Neural cell (in vitro differentiated cells): ENCODE measurements at regions not wholly inside any gene's neighbourhood (a gene's known extent, or its start where the extent isn't known, plus 50 kb on each side); places are given as distances from the start of the nearest gene placed in this dataset.

ENCODE experiments used
- H2AFZ ChIP-seq: fragments of 200-600, 300-800 bp; sonication (generic), shearing (Covaris generic); 2 replicates; pipeline ENCODE4 v1.6.0; 2014; ENCODE audit warnings: low read depth, mild to moderate bottlenecking, antibody characterized with exemption, low read length, moderate library complexity
- H3F3A ChIP-seq: fragments of 200-600 bp; shearing (Covaris generic); 2 replicates; pipeline ENCODE4 v1.6.1; 2016; ENCODE audit warnings: mild to moderate bottlenecking, moderate library complexity, mixed read lengths, antibody characterized with exemption, low read length; ENCODE audit not compliant: insufficient read depth, poor library complexity, severe bottlenecking
- H3K27ac ChIP-seq: fragments of 200-600, 300-800 bp; sonication (generic), shearing (Covaris generic); 2 replicates; pipeline ENCODE4 v1.5.1; 2014; ENCODE audit warnings: mild to moderate bottlenecking, low read length, moderate library complexity
- H3K27me3 ChIP-seq: fragments of 300-800, 200-600 bp; sonication (generic), shearing (Covaris generic); 2 replicates; pipeline ENCODE4 v1.6.0; 2014; ENCODE audit warnings: mild to moderate bottlenecking, low read depth, low read length, moderate library complexity; ENCODE audit not compliant: insufficient read depth
- H3K36me3 ChIP-seq: fragments of 300-800, 200-600 bp; sonication (generic), shearing (Covaris generic); 2 replicates; pipeline ENCODE4 v1.5.1; 2014; ENCODE audit warnings: mild to moderate bottlenecking, antibody characterized with exemption, low read length, moderate library complexity; ENCODE audit not compliant: insufficient read depth
- H3K4me2 ChIP-seq: fragments of 300-800, 200-600 bp; sonication (generic), shearing (Covaris generic); 2 replicates; pipeline ENCODE4 v1.6.0; 2014; ENCODE audit warnings: mild to moderate bottlenecking, low read length
- H3K4me3 ChIP-seq: fragments of 300-800, 200-600 bp; sonication (generic), shearing (Covaris generic); 2 replicates; pipeline ENCODE4 v1.5.1; 2014; ENCODE audit warnings: mild to moderate bottlenecking, low read length, moderate library complexity
- H3K79me2 ChIP-seq: fragments of 200-600 bp; shearing (Covaris generic); replicated peaks from 2 replicates; pipeline ENCODE4 v1.6.0; 2014; ENCODE audit warnings: mild to moderate bottlenecking, low read length, moderate library complexity; ENCODE audit not compliant: insufficient read depth
- H3K9ac ChIP-seq: fragments of 300-800, 200-600 bp; sonication (generic), shearing (Covaris generic); 2 replicates; pipeline ENCODE4 v1.6.1; 2016; ENCODE audit warnings: mild to moderate bottlenecking, low read length, mixed read lengths
- H3K9me2 ChIP-seq: fragments of 200-600 bp; shearing (Covaris generic); 2 replicates; pipeline ENCODE4 v1.6.1; 2016; ENCODE audit warnings: mild to moderate bottlenecking, low read length, mixed read lengths; ENCODE audit not compliant: insufficient read depth
- H3K9me3 ChIP-seq: fragments of 200-600, 300-800 bp; sonication (generic), shearing (Covaris generic); 2 replicates; pipeline ENCODE4 v1.6.1; 2016; ENCODE audit warnings: mild to moderate bottlenecking, mixed run types, low read length, moderate library complexity, mixed read lengths
- H4K20me1 ChIP-seq: fragments of 200-600 bp; shearing (Covaris generic); 2 replicates; pipeline ENCODE4 v1.6.1; 2016; ENCODE audit warnings: mild to moderate bottlenecking, mixed run types; ENCODE audit not compliant: insufficient read depth
- CTCF ChIP-seq: fragments of 450-650 bp; IDR thresholded peaks from 2 replicates; pipeline ENCODE4 v1.5.1; 2014; ENCODE audit warnings: antibody characterized with exemption, mild to moderate bottlenecking, moderate library complexity; ENCODE audit not compliant: poor library complexity, severe bottlenecking
- EP300 ChIP-seq: fragments of 450-650 bp; conservative IDR thresholded peaks from 2 replicates; pipeline ENCODE4 v1.6.1; 2014; ENCODE audit warnings: antibody characterized with exemption, mild to moderate bottlenecking, moderate library complexity; ENCODE audit not compliant: poor library complexity, severe bottlenecking
- EZH2 ChIP-seq: fragments of 200-600, 300-800 bp; shearing (Covaris generic), sonication (generic); IDR thresholded peaks from 2 replicates; pipeline ENCODE4 v1.6.1; 2014; ENCODE audit warnings: antibody characterized with exemption, low read length, borderline replicate concordance, mild to moderate bottlenecking; ENCODE audit not compliant: insufficient read depth, poor library complexity, severe bottlenecking
- MXI1 ChIP-seq: fragments of 450-650 bp; conservative IDR thresholded peaks from 2 replicates; pipeline ENCODE4 v1.6.1; 2014; ENCODE audit warnings: antibody characterized with exemption, mild to moderate bottlenecking; ENCODE audit not compliant: poor library complexity, severe bottlenecking
- POLR2AphosphoS5 ChIP-seq: IDR thresholded peaks from 2 replicates; pipeline ENCODE4 v1.6.1; 2012
- RAD21 ChIP-seq: fragments of 450-650 bp; conservative IDR thresholded peaks from 2 replicates; pipeline ENCODE4 v1.6.1; 2014; ENCODE audit warnings: antibody characterized with exemption, mild to moderate bottlenecking, moderate library complexity
- REST ChIP-seq: IDR thresholded peaks from 2 replicates; pipeline ENCODE4 v1.6.1; 2012; ENCODE audit warnings: borderline replicate concordance
- SMC3 ChIP-seq: fragments of 450-650 bp; conservative IDR thresholded peaks from 2 replicates; pipeline ENCODE4 v1.6.1; 2014; ENCODE audit warnings: antibody characterized with exemption, mild to moderate bottlenecking, moderate library complexity; ENCODE audit not compliant: poor library complexity
- TAF1 ChIP-seq: IDR thresholded peaks from 2 replicates; pipeline ENCODE4 v1.6.1; 2012; ENCODE audit warnings: low read depth

DNA sequence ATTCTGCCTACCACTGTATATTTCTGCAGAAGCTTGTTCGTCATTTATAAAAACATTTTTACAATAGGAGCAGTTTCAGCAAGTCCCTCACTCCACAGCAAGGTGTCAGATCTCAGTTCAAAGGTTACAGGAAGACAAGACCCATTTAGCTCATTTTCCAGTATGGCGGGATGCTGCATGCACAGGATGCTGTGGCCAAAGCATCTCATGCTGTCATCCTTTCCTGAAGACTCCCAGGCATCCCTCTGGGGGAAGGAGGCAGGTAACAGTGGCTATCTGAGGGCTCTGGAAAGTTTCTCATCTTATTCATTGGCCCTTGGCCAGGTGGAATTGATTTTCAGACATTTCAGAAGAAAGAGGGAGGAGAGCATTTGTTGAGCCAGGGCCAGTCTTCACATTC is 539.3 kb upstream of the CDH5 start:
- Histone ChIP-seq H3K9ac (no peak overlapping the region), H3K4me2 (no peak overlapping the region), H3K36me3 (no peaks in the 10 kb centered on the region), H3K9me2 (no peaks in the 10 kb centered on the region), H2AFZ (no peak overlapping the region), H3K27me3 (no peaks in the 10 kb centered on the region), H3K27ac (no peak overlapping the region), H4K20me1 (no peaks in the 10 kb centered on the region), H3K4me3 (no peak overlapping the region), H3K79me2 (no peaks in the 10 kb centered on the region), H3F3A (no peaks in the 10 kb centered on the region), H3K9me3 (no peaks in the 10 kb centered on the region)
- TF ChIP-seq EP300 (no peak), MXI1 (no peak), POLR2AphosphoS5 (no peak), CTCF (no peak), EZH2 (no peak), REST (no peak), RAD21 (no peak), SMC3 (no peak), TAF1 (no peak)

DNA sequence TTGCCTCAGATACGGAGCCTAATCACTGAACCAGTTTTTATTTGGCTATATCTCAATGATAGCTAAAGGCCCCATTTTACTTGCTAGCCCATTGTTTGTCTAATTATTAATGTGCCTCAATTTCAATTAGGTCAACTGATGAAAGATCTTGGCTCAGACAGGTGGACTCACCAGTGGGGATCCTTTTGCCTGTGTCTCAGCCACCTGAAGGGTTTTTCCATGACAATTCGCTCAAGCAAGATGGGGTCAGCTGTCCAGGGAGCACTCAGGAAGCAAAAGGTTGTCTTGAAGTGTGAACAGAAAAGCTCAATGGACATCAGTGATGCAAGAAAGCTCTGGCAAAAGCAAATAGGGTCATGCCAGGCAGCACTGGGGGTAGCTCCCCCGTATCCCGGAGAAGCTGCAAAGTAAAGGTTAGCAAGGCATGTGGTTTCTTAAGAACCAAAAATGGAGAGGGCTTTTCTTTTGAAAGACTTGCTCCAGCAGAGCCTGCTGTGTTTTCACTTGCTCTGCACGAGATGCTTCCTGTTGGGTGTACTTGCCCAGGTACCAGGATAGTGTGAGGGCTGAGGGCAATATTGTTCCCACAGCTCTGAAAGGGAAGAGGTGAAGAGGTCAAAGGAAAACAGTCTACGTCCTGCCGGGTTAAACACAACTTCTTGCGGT is 541.2 kb upstream of the CDH5 start:
- TF ChIP-seq SMC3 (no peak), CTCF (no peak), MXI1 (no peak), RAD21 (no peak), TAF1 (no peak), EZH2 (no peak), EP300 (no peak), POLR2AphosphoS5 (no peak), REST (no peak)

More for the DNA sequence above, 541.2 kb upstream of the CDH5 start:
- Histone ChIP-seq H3K9me3 (no peaks in the 10 kb centered on the region), H3K36me3 (no peaks in the 10 kb centered on the region), H3K4me2 (no peak overlapping the region), H3K4me3 (no peak overlapping the region), H3K27ac (no peak overlapping the region), H3F3A (no peaks in the 10 kb centered on the region), H2AFZ (no peak overlapping the region), H3K27me3 (no peaks in the 10 kb centered on the region), H4K20me1 (no peaks in the 10 kb centered on the region), H3K79me2 (no peaks in the 10 kb centered on the region), H3K9me2 (no peaks in the 10 kb centered on the region), H3K9ac (no peak overlapping the region)
